ENCODE measurements at regions not wholly inside any gene's neighbourhood (a gene's known extent, or its start where the extent isn't known, plus 50 kb on each side); places are given as distances from the start of the nearest gene placed in this dataset.

- no peak for TF ChIP-seq ZNF622 (IDR thresholded peaks at IDR 0.05)
Measured at GRCh38 chr7:46513447-46513848, 592.4 kb upstream of the IGFBP3 start (continued).

- no peak for DNase-seq (ENCODE audit: low read depth, low spot score)
- Histone ChIP-seq H3K27ac (ENCODE audit: control insufficient read depth, insufficient read depth) (no peak overlapping the region), H3K4me1 (ENCODE audit: control insufficient read depth, insufficient read depth, low read length) (no peaks in the 10 kb centered on the region), H3K4me2 (ENCODE audit: control insufficient read depth, insufficient read depth) (no peak overlapping the region), H3K9me3 (replicated peaks; ENCODE audit: control insufficient read depth, insufficient read depth, low read length) (no peaks in the 10 kb centered on the region), H3K79me2 (ENCODE audit: control insufficient read depth, insufficient read depth, low read length) (no peaks in the 10 kb centered on the region), H2AFZ (ENCODE audit: control insufficient read depth, low read depth, low read length) (no peak overlapping the region), H4K20me1 (ENCODE audit: control insufficient read depth, insufficient read depth) (no peaks in the 10 kb centered on the region), H3K4me3 (no peak overlapping the region), H3K9ac (ENCODE audit: control insufficient read depth, insufficient read depth, low read length) (no peak overlapping the region), H3K36me3 (ENCODE audit: control insufficient read depth in 2 of 2, insufficient read depth in 2 of 2, low read length in 1 of 2) (no peaks in the 10 kb centered on the region), H3K27me3 (replicated peaks in 1 of 2; ENCODE audit: control insufficient read depth in 2 of 2, insufficient read depth in 2 of 2, low read length in 1 of 2) (no peaks in the 10 kb centered on the region)
- ChIA-PET CTCF (interaction anchor here (0.5 kb wide), 1 partner anchor 25 kb away, joined by 3 read pairs; no protein-coding TSS in a partner anchor), POLR2A (no interaction called here), RAD21 (ENCODE audit: unreplicated experiment) (no interaction called here), SMC1A (ENCODE audit: uncharacterized antibody, unreplicated experiment) (interaction anchor here (0.7 to 1.4 kb wide), 6 partner anchors 12 to 101 kb away, joined by 3 to 4 read pairs (median 3); no protein-coding TSS in a partner anchor)
- WGBS (ENCODE audit: insufficient coverage, insufficient replicate concordance, low lambda C conversion rate, missing lambda C conversion rate): 12% methylated on average over 4 of the region's 4 CpGs
- no peak for ATAC-seq
- intact Hi-C loops (cut with micrococcal nuclease; ENCODE audit: unreplicated experiment) (no loop called here), in situ Hi-C loops (cut with MboI) (no loop called here)
- FAIRE-seq: no peak
- BruUV-seq (replicated peaks): no TSS peak
- TF ChIP-seq EP300 (IDR thresholded peaks at IDR 0.05; ENCODE audit: borderline replicate concordance in 1 of 2, control insufficient read depth in 1 of 2, low read depth in 2 of 2, low read length in 2 of 2): no peak
- no peak for TF ChIP-seq ASH2L (IDR thresholded peaks at IDR 0.05; ENCODE audit: borderline replicate concordance, low read depth)
- no peak for TF ChIP-seq USF2 (IDR thresholded peaks at IDR 0.05; ENCODE audit: borderline replicate concordance, low read depth, low read length)
- TF ChIP-seq MAX (IDR thresholded peaks at IDR 0.05; ENCODE audit: low read depth, low read length): no peak
- TF ChIP-seq HCFC1 (IDR thresholded peaks at IDR 0.05; ENCODE audit: low read length): no peak
- TF ChIP-seq E2F4 (IDR thresholded peaks at IDR 0.05; ENCODE audit: low read depth, low read length): no peak
- no peak for TF ChIP-seq NFYB (IDR thresholded peaks at IDR 0.05; ENCODE audit: insufficient read depth, low read depth, low read length)
- TF ChIP-seq PAX8 (IDR thresholded peaks at IDR 0.05): no peak
- TF ChIP-seq EED (IDR thresholded peaks at IDR 0.05; ENCODE audit: low read depth): no peak
- TF ChIP-seq POU2F2 (IDR thresholded peaks at IDR 0.05; ENCODE audit: borderline replicate concordance, low read depth, low read length): no peak
- no peak for TF ChIP-seq ZBTB40 (IDR thresholded peaks at IDR 0.05; ENCODE audit: borderline replicate concordance)
- no peak for TF ChIP-seq SRF (IDR thresholded peaks at IDR 0.05; ENCODE audit: low read depth in 2 of 2, low read length in 2 of 2)
- no peak for TF ChIP-seq SREBF1 (IDR thresholded peaks at IDR 0.05; ENCODE audit: low read length)
- no peak for TF ChIP-seq ATF7 (IDR thresholded peaks at IDR 0.05; ENCODE audit: low read depth)
- TF ChIP-seq BMI1 (IDR thresholded peaks at IDR 0.05; ENCODE audit: borderline replicate concordance): no peak
- no peak for TF ChIP-seq RUNX3 (IDR thresholded peaks at IDR 0.05; ENCODE audit: low read length)
- no peak for TF ChIP-seq ZSCAN29 (IDR thresholded peaks at IDR 0.05)
- no peak for TF ChIP-seq MXI1 (IDR thresholded peaks at IDR 0.05; ENCODE audit: low read depth, low read length)
Measured at GRCh38 chr7:46512891-46513413, 591.9 kb upstream of the IGFBP3 start.
